Stimulated activated naive CD4-positive, alpha-beta T cell treated with Interleukin-2 at 50 U/mL for 16 hours (primary cell): ENCODE measurements at regions not wholly inside any gene's neighbourhood (a gene's known extent, or its start where the extent isn't known, plus 50 kb on each side); places are given as distances from the start of the nearest gene placed in this dataset.

Experiments used
- DNase-seq: peaks from one replicate; lab custom pipeline; 2025; lab: John Stamatoyannopoulos, UW

DNA sequence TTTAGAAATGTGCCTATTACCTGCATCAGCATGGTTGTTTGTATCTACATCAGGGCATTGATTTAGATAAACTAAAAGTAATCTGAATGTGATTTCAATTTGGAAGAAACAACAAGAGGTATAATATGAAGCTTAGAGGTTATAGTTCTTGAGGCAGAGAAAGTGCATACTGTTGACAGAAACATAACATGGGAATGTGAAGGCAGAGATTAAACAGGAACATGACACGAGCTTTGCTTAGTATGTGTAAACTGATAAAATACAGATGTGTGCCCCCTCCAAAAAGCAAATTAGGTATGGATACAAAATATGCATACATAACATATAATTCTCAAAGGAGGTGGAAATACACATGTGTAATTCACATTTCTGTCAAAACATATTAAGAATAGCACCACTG is 1180.2 kb upstream of the ADGRL3 start:
- DNase-seq: no peak

DNA sequence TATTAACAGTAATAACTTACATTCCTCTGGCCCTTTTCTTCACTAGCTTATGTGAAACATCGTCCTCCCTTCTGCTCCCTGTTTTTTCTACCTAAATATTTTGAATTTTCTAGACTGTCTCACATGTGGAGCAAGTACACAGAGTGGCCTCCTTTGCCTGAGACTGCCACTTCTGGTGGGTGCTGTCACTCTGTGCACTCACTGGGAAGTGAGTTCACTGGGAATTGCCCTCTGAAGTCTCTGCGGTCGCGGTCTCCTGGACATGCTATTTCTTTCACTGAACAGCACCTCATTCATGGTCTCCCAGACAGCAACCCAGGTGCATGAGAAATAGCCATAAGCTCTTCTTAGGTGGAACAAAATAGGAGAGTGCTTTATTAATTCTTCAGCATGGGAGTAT is 1179.7 kb upstream of the ADGRL3 start:
- DNase-seq: no peak

DNA sequence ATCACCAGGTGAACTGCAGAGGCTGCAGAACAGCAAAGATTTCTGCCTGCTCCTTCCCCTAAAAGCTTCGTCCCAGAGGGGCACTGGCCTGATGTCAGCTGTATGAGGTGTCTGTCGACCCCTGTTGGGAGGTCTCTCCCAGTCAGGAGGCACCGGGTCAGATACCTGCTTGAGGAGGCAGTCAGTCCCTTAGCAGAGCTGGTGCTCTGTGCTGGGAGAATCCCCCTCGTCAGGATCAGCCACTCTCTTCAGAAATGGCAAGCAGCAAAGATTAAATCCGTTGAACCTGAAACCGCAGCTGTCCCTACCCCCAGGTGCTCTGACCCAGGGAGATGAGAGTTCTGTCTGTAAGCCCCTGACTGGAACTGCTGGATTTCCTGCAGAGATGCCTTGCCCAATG is 1166.3 kb upstream of the ADGRL3 start:
- DNase-seq: no peak

DNA sequence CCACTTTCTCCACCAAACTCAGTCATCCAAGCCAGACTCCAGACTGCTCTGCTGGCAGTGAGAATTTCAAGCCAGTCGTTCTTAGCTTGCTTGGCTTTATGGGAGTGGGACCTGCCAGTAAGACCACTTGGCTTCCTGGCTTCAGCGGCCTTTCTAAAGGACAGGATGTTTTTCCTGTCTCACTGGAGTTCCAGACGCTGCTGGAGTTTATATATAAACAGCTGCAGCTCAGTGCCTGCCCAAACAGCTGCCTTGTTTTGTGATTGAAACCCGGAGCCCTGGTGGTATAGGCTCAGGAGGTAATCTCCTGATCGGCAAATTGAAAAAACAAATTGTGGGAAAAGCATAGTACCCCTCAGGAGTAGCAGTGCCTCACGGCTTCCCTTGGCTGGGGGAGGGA is 1165.8 kb upstream of the ADGRL3 start:
- DNase-seq: no peak

DNA sequence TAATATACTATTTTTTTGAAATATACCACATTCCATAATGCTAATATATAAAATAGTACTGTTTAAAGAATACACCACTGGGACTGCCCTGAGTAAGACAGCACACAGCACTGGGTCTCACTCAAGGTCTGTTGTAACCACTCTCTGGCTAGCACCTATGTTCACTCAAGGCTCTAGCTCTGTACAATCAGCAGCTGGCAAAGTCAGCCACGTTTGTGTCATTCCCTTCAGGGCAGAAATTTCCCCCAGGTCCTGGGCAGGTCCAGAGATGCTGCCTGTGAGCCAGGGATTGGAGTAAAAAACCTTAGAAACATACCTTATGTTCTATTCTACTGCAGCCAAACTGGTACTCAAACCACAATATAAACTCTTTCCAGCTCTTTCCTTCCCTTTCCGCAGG is 1160.2 kb upstream of the ADGRL3 start:
- no peak for DNase-seq

DNA sequence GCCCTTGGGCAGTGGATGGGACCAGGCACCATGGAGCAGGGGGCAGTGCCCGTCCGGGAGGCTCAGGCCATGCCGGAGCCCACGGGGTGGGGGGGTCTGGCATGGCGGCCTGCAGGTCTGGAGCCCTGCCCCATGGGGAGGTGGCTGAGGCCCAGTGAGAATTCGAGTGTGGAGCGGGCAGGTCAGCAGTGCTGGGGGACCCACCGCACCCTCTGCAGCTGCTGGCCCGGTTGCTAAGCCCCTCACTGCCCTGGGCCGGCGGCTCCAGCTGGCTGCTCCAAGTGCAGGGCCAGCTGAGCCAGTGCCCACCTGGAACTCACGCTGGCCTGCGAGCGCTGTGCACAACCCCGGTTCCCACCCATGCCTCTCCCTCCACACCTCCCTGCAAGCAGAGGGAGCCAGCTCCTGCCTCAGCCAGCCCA is 1157.9 kb upstream of the ADGRL3 start:
- DNase-seq: no peak

DNA sequence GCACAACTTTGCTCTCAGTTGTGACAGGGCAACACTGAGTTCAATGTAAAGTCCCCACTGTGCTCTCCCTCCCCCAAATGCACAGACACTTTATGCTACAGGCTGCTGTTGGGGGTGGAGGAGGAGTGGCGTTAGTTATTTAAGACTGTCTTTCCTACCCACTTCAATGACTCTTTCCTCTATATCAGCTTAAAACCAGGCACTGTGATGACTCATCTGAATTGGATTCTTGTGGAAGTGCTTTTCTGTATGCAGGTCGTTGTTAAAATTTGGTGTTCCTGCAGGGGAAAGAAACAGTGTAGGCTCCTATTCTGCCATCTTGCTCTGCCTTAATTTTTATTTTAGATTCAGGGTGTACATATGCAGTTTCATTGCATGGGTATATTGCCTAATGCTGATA is 1157.2 kb upstream of the ADGRL3 start:
- DNase-seq: no peak

DNA sequence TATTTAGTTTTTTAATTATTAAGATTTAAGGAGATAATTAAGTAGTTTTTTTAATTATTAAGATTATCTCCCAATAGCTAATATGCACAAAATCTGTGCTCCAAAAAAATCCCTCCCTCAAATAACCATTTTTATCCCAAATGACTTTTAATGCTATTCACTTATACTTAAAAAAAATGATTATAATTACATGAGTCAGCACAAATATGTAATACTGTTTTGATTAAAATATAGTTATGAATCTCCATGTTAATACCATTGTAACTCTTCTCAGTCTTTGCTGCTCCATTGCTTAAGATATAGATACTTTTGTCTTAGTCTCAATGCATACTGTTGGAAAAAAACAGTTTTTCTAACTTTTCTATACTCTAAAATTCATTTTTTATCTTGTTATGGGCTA is 1121.1 kb upstream of the ADGRL3 start:
- no peak for DNase-seq

DNA sequence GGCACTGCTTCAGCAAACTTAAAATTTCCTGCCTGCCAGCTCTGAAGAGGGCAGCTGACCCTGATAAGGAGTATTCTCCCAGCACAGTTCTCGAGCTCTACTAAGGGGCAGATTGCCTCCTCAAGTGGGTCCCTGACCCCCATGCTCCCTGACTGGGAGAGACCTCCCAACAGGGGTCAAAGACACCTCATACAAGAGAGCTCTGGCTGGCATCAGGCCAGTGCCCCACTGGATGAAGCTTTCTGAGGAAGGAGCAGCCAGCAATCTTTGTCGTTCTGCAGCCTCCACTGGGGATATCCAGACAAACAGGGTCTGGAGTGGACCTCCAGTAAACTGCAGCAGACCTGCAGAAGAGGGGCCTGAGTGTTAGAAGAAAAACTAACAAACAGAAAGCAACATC is 1118.3 kb upstream of the ADGRL3 start:
- DNase-seq: no peak

DNA sequence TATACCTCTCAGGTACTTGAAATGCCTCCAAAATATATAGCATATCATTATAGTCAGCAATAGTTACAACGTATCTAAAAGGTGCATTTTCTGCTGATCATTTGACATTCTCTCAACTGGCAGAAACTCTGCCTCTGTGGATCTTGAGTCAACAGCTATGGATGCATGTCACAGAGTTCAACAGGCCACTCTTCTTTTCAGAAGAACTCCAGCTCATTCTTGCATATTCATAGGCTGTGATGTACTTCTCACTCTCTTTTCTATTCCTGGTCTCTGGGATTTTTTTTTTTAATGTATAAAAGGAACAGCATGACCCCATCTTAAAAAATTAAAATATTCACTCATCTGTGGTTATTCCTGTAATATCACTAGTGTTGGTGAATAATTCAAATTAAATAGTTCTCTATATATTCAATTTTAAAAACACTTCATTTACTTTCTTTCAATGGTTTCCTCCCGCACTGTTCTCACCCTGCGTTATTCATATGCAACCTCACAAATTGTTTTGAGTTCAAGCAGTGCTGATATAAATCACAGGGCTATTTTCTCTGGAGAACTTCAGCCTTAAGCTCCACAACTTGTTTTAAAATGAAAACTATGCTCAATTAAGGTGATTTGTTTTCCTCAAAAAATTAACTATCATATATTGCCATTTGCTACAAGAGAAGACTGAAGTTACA is 1111.2 kb upstream of the ADGRL3 start:
- DNase-seq: no peak

DNA sequence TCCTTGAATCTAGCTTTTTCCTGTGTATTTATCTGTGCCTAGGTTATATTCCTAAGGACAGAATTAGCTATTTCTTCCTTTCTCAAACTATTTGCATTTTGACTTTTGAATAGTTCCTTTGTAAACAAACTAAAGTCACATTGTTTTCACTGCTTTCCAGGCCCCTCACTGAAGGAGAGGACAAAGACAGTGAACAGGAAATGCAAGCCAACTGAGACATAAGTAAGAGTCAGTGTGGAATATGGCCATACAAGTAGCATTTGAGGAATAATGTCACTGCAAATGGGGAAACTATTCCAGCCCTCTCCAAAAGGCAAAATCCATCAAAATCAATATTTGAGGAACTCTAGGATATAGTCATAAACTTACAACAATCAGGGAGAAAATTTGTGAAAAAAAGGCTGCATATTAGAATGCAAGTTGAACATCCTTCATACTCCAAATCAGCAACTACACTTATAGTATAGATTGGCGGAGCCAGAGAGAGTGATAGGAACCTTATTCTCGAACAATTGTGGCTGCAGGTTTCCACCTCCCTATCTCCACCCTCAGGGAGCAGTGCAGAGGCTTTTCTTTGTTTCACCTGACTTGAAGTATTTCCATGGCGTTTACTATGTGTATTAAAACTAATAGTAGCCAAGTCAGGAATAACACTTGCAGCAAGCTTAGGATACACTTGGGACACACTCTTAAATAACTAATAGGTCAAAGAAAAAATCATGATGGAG is 1110.4 kb upstream of the ADGRL3 start:
- no peak for DNase-seq

DNA sequence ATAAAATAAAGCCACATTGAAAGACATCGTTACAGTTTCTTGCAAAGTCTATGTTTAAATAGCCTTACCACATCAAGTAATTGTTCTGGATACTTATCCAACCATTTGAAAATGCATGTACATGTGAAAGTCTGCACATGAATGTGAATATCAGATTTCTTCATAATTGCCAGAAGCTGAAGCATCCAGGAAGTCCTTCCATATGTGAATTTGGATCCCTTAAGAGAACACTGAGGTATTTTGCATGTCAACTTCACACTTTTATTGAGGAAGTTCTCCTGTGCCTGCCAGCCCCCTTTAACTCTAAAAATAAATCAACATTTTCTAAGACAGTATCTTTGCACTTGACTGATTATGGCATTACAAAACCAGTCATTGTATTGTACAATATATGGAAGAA is 1103.5 kb upstream of the ADGRL3 start:
- DNase-seq: no peak

DNA sequence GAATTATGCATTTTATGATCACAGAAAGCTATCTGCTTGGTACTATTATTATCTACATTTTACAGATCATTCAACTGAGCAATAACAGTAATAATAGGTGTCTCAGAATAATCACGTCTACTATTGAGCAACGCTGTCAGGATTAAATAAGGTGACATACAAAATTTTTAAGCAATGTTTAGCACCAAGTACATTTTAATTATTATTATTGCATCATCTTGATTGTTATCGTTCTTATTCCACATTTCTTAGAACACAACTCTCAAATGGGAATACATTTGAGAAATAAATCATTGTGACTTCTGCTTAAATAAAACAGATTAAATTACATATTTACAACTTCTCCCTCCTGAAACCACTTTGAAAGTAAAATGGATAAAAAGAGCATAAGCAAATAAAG is 1083.5 kb upstream of the ADGRL3 start:
- DNase-seq: no peak

DNA sequence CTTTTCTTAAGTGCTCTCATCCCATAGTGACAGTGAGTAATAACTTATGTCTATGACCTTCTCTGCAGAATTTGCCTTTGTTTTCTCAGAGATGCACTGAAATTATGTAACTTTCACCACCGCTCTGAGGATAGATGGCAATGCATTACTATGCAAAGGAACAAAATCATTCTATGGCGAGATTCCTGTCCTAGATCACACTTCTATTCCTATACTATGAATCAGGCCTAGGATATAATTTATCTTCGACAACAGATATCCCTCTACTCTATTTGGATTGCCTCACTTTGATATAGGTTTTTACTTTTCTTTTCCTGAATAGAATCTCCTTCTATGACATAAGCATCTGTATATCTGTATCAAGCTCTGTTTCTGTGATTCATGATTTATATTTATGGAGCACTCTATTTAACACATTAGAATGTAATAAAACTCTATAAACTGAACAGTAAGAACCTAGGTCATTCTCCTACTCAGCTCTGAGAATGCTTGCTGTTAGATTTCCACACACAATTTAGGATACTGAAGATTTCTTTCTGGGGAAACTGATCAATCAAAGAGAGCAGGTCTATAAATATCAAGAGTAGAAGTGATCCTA is 1082.3 kb upstream of the ADGRL3 start:
- no peak for DNase-seq

DNA sequence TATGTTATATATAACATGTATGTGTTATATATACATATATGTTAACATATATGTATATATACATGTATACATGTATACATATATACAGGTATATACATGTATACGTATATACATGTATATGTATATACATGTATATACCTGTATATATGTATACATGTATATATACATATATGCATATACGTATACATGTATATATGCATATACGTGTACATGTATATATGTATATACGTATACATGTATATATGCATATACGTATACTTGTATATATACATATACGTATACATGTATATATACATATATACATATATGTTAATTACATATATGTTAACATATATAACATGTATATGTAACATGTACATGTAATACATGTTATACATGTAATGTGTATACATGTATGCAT is 1077.3 kb upstream of the ADGRL3 start:
- no peak for DNase-seq

DNA sequence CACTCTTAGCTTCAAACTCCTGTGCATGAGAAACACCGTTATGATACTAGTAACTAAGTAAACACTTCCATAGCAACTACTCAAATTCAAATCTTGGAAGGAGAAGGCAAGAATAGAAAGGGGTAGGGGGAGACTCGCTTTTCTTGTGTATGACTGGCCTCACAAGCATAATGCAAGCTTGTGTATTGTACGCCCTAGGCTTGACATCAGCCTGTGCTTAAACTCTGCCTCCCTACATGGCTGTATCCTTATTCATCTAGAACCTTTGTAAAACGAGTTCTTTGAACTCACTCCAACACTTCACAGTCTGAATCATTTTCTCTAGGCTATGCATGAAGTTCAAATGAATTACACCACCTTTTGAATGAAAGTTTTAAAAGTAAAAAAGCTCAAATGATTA is 1071.2 kb upstream of the ADGRL3 start:
- no peak for DNase-seq

DNA sequence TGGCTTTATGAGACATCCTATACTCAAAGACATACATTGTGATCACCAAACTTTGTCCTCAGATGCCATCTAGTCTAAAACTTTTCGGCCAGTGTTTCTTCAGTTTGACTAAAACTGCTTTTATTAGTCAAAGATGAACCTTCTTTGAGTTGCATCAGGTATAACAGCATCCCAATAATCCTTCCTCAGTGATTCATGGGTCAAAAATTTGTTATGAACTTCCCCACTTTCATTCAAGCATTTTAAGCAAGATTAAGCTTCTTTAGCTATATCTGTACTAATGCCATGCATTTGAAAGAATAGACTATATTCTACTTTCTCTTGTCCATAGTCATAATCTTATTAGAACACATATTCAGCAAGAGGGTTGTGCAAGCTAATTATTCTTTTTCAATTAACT is 1070.4 kb upstream of the ADGRL3 start:
- DNase-seq: no peak

DNA sequence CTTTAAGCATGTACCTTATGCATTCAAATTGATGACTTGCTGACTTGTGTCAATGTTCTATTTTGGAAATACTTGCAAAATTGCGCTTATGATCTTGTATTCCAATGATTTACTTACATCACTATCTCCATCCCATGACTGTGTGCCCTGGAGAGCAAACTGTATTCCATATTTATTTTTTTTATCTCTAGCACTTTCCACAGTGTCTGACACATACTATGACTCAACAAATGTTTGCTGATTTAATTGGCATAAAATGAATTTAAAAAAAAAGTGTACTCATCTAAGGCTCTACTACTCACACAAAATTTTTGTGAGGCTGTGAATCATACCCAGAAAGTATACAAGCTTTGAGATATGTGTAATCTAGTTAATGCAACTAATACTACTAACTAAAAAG is 1066.8 kb upstream of the ADGRL3 start:
- no peak for DNase-seq

DNA sequence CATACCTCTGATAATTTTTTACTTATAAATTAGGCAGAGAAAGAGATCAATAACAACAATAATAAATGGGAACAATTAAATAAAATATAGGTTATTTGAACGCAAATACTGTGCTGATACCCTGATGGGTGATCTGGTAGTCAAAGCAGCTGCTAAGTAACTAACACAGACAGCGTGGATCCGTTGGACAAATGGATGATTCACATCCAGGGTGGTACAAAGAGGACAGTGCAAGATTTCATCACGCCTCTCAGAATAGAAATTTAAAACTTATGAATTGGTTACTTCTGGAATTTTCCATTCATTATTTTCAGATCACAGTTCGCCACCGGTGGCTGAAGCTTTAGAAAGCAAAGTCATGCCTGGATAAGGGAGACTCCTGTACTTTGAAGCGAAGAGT is 1066.0 kb upstream of the ADGRL3 start:
- DNase-seq: no peak

DNA sequence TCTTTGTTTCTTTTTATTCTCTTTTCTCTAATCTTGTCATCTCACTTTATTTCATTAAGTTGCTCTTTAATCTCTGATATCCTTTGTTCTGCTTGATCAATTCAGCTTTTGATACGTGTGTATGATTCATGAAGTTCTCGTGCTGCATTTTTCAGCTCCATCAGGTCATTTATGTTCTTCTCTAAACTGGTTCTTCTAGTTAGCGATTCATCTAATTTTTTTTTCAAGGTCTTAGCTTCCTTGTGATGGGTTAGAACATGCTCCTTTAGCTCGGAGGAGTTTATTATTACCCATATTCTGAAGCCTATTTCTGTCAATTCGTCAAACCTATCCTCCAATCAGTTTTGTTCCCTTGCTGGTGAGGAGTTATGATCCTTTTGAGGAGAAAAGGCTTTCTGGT is 1045.0 kb upstream of the ADGRL3 start:
- no peak for DNase-seq

DNA sequence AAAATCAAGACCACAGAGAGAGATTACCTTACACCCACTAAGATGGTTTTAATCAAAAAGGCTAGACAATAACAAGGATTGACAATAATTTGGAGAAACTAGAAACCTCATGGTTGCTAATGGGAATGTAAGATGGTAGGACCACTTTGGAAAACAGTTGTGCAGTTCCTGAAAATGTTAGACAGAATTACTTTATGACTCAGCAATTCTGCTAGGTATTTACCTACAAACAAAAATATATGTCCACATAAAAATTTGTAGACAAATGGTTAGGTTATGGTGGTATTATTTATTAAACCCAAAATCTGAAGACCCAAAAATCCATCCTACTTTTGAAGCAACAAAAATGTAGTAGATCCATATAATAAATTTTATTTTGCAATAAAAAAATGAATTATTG is 1027.0 kb upstream of the ADGRL3 start:
- DNase-seq: no peak

DNA sequence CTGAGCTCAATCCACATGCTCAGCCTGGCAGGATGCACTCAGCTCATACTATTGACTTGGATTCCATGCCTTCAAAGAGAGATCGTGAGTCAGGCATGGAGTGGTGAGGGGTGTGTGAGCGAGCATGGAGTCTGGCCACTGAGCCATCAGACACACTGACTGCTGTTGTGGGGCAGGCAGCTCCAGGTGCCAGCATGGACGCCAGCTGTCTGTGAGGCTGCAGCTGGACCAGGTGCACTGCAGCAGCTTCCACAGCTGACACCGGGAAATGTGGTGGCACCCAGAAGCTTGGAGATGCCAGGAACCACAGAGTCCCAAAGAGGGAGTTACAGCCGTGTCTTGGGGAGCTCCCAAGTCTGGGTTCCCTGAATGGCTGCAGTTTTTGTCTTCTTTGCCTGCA is 1026.4 kb upstream of the ADGRL3 start:
- DNase-seq: no peak

DNA sequence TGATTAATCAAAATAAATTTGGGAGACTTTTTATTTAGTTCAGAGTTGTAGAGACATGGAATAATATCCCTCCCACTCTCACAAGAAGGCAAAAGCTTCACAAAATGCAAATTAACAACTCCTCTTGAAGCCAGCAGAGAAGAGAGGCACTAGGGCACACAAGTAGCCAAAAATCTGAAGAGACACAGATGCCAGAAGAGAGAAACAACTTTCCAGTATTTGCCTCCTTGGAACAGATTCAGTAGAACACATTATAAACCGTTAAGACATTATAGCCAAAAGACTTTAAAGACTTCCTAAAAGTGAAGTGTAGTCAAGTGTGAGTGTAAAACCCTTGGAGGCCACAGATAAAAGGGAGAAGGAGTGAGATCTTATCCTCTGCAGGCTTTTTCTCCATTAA is 1024.9 kb upstream of the ADGRL3 start:
- no peak for DNase-seq

DNA sequence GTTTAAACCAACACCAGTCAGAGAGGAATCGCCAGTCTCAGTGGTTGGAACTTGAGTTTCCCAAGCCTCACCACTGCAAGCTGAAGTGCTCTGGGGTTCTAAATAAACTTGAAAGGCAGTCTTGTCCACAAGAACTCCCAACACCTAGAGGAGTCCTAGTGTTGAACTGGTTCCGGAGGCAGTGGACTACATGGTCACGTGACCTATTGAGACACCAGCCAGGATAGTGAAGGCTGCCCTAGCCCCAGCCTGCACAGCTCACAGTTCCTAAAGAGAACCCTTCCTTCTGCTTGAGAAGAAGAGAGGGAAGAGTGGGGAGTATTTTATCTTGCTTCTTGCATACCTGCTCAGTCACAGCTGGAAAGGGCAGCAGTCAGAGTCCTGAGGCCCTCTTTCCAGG is 1012.7 kb upstream of the ADGRL3 start:
- no peak for DNase-seq
